Kidney tubule cell (primary cell): ENCODE measurements at regions not wholly inside any gene's neighbourhood (a gene's known extent, or its start where the extent isn't known, plus 50 kb on each side); places are given as distances from the start of the nearest gene placed in this dataset.
"Not testable (repeated sequence)": the region's sequence is repeated elsewhere in the genome, so short reads cannot be mapped to it uniquely, and the experiment has no call there.

Source experiments
- DNase-seq: peaks from one replicate; pipeline ENCODE4 v3.0.0-alpha.2; 2018; ENCODE audit warnings: low spot score

DNA sequence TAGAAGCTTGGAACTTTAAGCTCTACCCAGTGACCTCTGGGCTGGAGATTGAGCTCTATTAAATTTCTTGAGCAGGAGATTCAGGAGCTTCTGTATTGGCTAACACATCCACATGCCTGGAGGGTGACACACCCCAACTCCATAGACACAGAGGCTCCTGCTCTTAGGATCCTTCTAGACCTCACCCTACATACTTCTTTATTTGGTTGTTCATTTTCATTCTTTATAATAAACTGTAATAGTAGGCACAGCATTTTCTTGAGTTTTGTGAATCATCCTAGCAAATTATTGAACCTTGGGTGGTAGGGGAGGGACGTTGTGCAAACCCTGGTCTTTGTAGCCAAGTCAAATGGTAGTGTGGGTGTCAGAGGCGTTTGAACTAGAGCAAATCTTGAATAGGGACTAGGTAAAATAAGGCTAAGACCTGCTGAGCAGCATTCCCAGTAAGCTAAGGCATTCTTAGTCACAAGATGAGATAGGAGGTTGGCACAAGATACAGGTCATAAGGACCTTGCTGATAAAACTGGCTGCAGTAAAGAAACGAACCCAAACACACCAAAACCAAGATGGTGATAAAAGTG, 323.8 kb upstream of the GALNT5 start:
- DNase-seq, result peak; percentile 60

GRCh38 chr2:156935616-156936015, 321.9 kb upstream of the GALNT5 start:
- peak; percentile 93 for DNase-seq

DNA sequence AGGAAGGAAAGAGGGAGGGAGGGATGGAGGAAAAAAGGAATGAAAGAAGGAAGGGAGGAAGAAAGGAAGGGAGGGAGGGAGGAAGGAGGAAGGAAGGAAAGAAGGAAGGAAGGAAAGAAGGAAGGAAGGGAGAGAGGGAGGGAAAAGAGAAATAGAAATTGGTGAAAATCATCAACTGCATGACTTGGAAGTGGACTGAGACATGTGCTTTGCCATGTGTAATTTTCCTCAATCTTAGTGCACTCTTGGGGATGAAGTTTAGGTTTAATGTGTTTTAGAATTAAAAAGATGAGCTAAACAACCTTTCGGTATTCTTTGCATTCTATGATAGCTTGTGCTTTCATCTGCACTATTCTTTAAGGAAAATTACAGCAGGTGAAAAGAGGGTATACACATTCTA, 320.1 kb upstream of the GALNT5 start:
- no peak for DNase-seq

DNA sequence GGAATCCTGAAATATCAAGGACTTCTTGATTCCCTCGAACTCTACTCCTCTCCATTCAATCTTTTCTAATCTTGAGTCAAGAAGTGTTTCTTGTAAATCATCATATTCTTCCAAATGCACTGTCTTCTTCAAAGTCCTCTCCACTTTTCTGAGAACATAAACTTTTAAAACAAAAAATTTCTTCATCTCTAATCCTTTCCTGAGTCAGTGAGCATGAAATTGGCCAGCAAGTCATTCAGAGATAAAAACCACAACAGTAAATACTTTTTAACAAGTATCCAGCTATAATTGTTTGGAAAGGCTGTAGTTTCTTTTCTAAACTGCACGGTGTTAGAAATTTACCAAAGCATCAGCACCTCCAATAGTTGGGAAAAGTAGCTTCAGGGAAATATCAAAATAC, 312.6 kb upstream of the GALNT5 start:
- DNase-seq, result no peak

DNA sequence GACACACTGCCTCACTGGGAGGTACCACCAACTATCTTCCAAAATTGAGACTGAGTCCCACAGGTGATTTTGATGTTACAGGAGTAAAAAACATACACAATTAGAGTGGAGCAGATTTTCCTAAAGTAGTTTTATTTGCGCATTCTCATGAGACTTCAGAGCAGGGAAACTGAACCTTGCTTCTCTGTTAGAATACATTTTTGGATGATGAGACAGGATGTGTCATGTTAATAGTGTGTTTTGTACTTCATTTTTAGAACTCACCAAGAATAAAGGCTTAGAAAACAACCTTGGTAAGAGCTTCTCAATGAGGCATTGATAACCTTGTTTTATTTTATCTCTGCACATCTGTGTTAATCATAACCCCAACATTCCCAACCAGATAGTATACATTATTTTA, 310.2 kb upstream of the GALNT5 start:
- DNase-seq, result no peak

- DNase-seq, result no peak
Observed at GRCh38 chr2:156955701-156956100, 301.8 kb upstream of the GALNT5 start.

DNA sequence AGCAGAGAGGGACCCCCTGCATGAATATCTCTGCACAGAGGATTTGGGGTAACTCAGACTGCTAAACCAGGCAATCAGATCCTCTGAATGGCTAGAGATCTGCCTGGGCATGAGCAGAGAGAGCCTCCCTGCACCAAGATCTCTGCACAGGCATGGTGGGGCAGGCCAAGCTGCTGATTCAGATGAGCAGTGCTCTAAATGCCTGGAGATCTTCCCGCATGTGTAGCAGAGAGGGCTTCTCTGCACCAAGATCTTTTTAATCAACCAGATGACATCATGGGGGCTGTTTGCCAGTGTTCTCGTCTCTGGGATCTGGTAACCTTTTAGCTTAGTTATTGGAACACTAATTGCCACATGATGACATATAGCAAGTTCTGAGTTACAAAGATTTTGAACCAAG, 301.3 kb upstream of the GALNT5 start:
- no peak for DNase-seq

- no peak for DNase-seq
Observed at GRCh38 chr2:156958374-156958773, 299.1 kb upstream of the GALNT5 start.

DNA sequence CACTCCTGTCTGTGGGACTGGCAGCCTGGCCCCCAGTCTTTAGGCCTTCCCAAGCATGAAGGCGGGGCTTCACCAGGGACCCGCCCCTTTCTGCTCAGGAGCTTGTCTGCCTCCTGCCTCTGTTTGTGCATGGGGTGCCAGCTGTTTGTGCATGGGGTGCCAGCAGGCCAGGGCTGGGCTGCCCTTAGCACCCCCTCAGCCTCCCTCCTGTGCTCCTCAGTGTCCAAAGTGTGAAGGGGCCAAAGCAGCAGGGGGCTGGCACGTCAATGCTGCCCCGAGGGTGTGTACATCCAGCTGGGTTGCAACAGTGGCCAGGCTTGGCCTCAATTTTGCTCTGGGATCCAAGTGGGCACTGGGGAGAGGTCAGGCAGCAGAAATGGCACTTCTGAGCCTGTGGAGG, 298.0 kb upstream of the GALNT5 start:
- no peak for DNase-seq

- DNase-seq, result peak; percentile 5
Observed at GRCh38 chr2:156982615-156983014, 274.9 kb upstream of the GALNT5 start.

DNA sequence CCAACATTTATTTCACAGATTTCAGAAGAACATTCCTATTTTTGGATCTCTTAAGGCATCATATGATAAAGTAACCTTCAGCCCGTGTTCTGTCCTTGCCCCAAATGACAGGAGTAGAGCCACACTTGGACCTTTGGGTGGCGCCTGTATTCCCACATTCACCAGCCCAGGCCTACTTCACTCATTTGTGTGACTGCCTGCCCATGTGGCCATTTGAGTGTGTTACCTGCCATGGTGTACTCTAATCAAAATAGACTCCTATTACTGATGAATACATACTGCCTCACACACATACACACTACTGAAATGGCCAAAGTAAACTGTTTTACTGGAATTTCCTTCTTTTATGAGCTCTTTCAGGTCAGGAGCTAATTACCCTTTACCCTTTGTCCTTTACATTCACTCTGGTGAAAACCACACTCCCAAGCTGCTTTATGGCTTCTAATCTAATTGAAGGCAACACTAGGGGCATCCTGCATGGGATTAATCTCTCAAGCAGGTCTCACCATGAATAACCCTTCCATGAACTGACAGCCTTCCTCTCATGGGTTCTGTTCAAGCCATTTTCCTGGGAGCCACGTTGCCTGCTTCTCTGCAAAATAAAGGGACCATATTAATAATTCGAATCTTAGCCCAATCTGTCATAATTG, 271.0 kb upstream of the GALNT5 start:
- no peak for DNase-seq

DNA sequence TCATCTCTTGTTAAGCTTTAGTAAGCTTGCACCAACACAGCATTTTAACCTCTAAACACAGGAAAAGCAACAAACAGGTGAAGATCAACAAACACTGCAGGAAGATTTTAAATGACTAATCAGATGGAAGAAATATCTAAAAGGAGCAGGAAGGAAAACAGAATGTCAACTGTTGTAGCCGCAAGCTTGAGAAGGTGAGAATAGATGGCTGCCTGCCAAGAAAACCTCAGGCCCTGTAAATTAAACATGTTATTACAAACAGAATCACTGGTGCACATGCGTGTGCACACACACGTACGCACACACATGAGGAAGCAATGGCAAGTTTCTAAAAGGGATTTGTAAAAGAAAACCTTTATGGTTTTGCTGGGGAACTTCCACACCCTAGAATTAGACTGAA, 257.8 kb upstream of the GALNT5 start:
- peak; percentile 19 for DNase-seq

DNA sequence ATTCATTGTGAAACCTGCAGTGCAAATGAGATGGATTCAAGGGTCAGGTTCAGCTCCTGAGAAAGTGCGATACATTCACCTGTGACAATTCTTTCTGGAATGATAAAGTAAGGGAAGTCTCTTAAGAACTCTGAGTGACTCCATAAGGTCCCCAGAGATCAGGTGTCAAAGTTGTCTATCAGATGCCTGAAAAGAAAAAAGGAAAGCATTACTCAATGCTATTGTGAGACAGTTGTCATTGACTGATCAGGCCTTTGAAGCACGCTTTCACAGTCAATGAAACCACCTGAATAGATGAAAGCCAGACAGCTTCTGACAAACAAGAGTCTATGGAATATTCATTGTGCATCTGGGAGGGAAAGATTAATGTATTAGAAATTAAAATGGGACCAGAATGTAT, 252.7 kb upstream of the GALNT5 start:
- no peak for DNase-seq

DNA sequence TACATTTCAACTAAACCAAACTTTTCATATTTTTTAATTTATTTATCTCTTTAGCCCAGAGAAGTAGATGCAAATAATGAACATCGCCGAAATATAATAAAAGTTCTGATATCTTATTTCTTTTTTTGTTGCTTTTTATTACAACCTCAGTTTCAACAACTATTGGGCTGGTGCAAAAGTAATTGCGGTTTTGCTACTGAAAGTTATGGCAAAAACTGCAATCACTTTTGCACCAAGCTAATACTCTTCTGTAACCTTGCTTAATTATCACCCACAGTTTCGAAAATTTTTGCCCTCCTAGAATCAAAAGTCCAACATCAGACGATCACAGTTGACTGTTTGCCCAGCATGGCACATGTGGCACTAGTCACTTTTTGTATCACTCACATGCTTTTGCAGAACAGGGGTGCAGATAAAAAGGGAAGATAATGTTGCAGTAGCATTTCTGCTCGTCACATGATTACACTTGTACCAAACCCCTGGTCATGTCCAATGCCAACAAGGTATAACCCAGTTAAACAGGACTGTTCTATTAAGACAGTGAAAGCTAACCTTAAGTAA, 242.4 kb upstream of the GALNT5 start:
- no peak for DNase-seq

- DNase-seq, result not testable (repeated sequence)
Observed at GRCh38 chr2:157023264-157023663, 234.2 kb upstream of the GALNT5 start.

DNA sequence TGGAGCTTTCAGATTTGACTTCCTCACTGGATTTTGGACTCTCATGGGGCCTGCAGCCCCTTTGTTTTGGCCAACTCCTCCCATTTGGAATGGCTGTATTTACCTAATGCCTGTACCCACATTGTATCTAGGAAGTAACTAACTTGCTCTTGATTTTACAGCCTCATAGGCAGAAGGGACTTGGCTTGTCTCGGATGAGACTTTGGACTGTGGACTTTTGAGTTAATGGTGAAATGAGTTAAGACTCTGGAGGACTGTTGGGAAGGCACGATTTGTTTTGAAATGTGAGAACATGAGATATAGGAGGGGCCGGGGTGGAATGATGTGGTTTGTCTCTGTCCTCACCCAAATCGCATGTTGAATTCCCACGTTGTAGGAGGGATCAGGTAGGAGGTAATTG, 233.4 kb upstream of the GALNT5 start:
- no peak for DNase-seq

- peak; percentile 87 for DNase-seq
Observed at GRCh38 chr2:157032017-157032416, 225.5 kb upstream of the GALNT5 start.

- no peak for DNase-seq
Observed at GRCh38 chr2:157036726-157037125, 220.8 kb upstream of the GALNT5 start.

DNA sequence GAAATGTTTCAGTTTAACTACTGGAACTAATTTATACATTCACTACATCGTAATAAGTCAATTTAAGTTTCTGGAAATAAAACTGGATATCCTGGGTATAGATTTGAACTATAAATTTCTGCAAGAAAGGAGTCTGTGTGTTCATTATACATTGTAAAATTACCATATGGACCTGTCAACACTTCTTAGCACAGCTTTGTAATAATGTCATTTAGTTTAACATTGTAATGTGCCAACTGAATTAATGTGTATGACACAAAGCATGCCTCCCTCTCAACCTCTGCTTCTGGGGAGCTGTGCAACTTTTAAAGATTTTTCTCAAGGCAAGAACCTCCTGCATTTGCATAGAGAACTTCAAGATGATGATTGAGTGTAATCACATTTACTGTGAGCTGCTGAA, 213.7 kb upstream of the GALNT5 start:
- no peak for DNase-seq

- no peak for DNase-seq
Observed at GRCh38 chr2:157046396-157046795, 211.1 kb upstream of the GALNT5 start.

DNA sequence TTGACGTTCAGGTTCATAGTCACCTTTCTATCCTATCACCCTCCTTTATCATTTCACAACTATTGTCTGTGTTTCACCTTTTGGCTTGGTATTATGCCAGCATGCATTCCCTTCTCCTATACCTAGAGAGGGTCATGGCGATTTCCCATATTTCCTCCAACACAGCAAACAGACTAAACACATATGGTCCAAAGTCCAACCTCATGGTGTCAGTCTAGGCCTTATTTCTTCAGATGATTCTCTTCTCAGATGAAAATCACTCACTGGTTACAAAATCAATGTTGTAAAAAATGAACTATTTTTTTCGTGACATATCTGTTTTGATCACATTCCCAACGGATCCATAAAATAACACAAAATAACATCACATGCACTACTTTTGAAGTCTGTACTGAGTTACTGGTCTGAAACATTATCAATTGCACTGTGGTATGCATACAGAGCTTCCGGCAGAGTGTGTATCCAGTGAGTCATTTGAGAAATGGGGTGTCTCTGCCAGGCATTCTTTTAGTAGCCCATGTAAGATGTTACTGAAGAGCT, 204.8 kb upstream of the GALNT5 start:
- DNase-seq, result peak; percentile 50

DNA sequence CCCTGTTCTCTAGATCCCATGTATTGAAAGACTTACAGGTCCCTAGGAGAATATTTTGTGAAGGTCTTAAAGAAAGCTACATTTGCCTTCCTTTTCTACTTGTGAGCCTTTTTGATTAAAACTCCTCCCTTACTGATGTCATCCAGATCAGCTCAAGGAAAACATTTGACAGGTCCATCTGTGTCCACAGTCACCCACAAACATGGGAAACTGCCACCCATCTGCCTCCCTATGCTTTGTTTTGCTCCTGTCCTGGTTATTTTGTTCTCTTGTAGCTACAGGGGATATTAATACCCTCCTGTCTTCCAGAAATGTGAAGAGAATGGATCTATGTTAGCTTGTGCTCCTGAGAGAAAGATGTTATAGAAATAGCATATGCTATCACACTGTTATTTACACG, 203.6 kb upstream of the GALNT5 start:
- DNase-seq, result no peak

DNA sequence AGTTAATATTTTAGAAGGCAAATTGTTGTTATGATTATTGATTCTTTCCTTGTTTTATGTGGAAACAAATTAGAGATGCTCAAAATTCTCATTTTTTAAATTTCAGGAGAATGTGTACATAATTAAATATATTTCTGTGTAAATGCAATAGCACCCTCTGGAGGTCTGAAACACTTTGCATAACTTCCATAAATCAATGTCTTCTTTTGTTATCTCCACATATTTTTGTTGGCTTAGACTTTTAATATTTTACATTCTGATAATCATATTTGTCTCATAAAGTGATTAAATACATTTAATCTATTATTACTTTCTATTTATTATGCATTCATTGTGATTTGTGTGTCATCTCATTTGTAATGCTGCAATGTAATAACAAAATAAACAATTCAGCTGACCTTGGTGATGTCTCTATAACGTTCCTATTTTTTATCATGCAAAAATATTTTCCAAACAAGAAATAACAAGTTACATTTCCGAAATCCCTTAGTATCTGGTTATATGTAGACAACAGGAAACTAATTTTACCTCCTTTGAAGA, 201.8 kb upstream of the GALNT5 start:
- DNase-seq, result peak; percentile 39
